A549 (cell line): ENCODE measurements at regions not wholly inside any gene's neighbourhood (a gene's known extent, or its start where the extent isn't known, plus 50 kb on each side); places are given as distances from the start of the nearest gene placed in this dataset.

ENCODE experiments used
- ATAC-seq, 2 experiments: fragments of 200-7000 bp in 1 of 2; fragments of >200 bp in 1 of 2; cut with Nextera tagmentation in 1 of 2; cut with Tn5 transposase in 1 of 2; 3 replicates each; pipeline versions ENCODE4 v1.8.0 to v1.9.1; 2018 to 2020; ENCODE audit warnings: mild to moderate bottlenecking in 1 of 2, moderate library complexity in 1 of 2
- CTCF ChIA-PET: fragments of 300-600 bp; sonication (Branson Sonifier 250); formaldehyde crosslinking; extraction: SDS; loops from one replicate; lab custom pipeline; 2021; ENCODE audit warnings: antibody characterized with exemption, inconsistent platforms; lab: Yijun Ruan, JAX
- POLR2A ChIA-PET: fragments of 350-600 bp; formaldehyde crosslinking; extraction: SDS; loops from one replicate; lab custom pipeline; 2021; ENCODE audit warnings: antibody characterized with exemption, inconsistent platforms; lab: Yijun Ruan, JAX
- DNase-seq, 2 experiments: peaks; one replicate each; pipeline versions ENCODE4 v3.0.0 to v3.0.0-alpha.2; 2011 to 2016; ENCODE audit warnings: low read depth in 1 of 2, low spot score in 1 of 2
- FAIRE-seq: peaks from 2 replicates; lab custom pipeline; 2011; peaks lifted over from hg19 to GRCh38; lab: Jason Lieb, UNC
- H3K27ac ChIP-seq, 2 experiments: fragments of >200 bp; sonication (Bioruptor Twin); formaldehyde crosslinking; 3 replicates each; pipeline ENCODE4 v1.5.1; 2016 to 2017
- H3K4me1 ChIP-seq: fragments of >200 bp; sonication (Bioruptor Twin); formaldehyde crosslinking; 3 replicates; pipeline ENCODE4 v1.6.1; 2016
- H3K4me2 ChIP-seq: fragments of >200 bp; sonication (Bioruptor Twin); formaldehyde crosslinking; 3 replicates; pipeline ENCODE4 v1.6.1; 2016
- H3K4me3 ChIP-seq: fragments of >200 bp; sonication (Bioruptor Twin); formaldehyde crosslinking; 3 replicates; pipeline ENCODE4 v1.5.1; 2016
- H3K9me3 ChIP-seq: fragments of >200 bp; sonication (Bioruptor Twin); formaldehyde crosslinking; 3 replicates; pipeline ENCODE4 v1.6.1; 2016
- ATOH8 ChIP-seq: fragments of 250-450 bp; sonication (Bioruptor Pico); IDR thresholded peaks from 2 replicates; pipeline ENCODE4 v1.5.0; 2020; ENCODE audit warnings: low read depth, mild to moderate bottlenecking, moderate library complexity
- CEBPB ChIP-seq, 2 experiments: fragments of >200 bp in 1 of 2; sonication (Bioruptor Twin) in 1 of 2; formaldehyde crosslinking in 1 of 2; IDR thresholded peaks; 2 replicates each; pipeline ENCODE4 v1.6.1; 2012 to 2016
- CHD4 ChIP-seq: fragments of 200-600 bp; sonication (generic); IDR thresholded peaks from 2 replicates; pipeline ENCODE4 v1.6.1; 2016; ENCODE audit warnings: antibody characterized with exemption, mild to moderate bottlenecking, borderline replicate concordance
- EHF ChIP-seq: fragments of 250-450 bp; sonication (Bioruptor Pico); IDR thresholded peaks from 2 replicates; pipeline ENCODE4 v1.5.0; 2020; ENCODE audit warnings: mild to moderate bottlenecking
- EHMT2 ChIP-seq: fragments of 200-600 bp; sonication (generic); IDR thresholded peaks from 2 replicates; pipeline ENCODE4 v1.6.1; 2016; ENCODE audit warnings: antibody characterized with exemption, low read depth, mild to moderate bottlenecking, moderate library complexity
- GATA3 ChIP-seq: IDR thresholded peaks from 2 replicates; pipeline ENCODE4 v1.6.1; 2012; ENCODE audit warnings: borderline replicate concordance
- HEYL ChIP-seq: fragments of 250-450 bp; sonication (Bioruptor Pico); IDR thresholded peaks from 2 replicates; pipeline ENCODE4 v1.8.0; 2021; ENCODE audit warnings: mild to moderate bottlenecking, moderate library complexity
- HOXB13 ChIP-seq: fragments of 250-450 bp; sonication (Bioruptor Pico); IDR thresholded peaks from 2 replicates; pipeline ENCODE4 v1.5.0; 2020; ENCODE audit warnings: low read depth, mild to moderate bottlenecking, moderate library complexity
- JUN ChIP-seq, 2 experiments: fragments of >200 bp; sonication (Bioruptor Twin); formaldehyde crosslinking; IDR thresholded peaks; 2 replicates in 1 of 2; 3 replicates in 1 of 2; pipeline ENCODE4 v1.6.1; 2016 to 2017
- JUNB ChIP-seq: fragments of >200 bp; sonication (Bioruptor Twin); formaldehyde crosslinking; IDR thresholded peaks from 2 replicates; pipeline ENCODE4 v1.6.1; 2016
- MAX ChIP-seq: IDR thresholded peaks from 2 replicates; pipeline ENCODE4 v1.6.1; 2012
- MAZ ChIP-seq: fragments of 150-350 bp; IDR thresholded peaks from 2 replicates; pipeline ENCODE4 v1.6.1; 2014; ENCODE audit warnings: antibody characterized with exemption, low read depth, low read length, borderline replicate concordance
- NFE2L2 ChIP-seq: fragments of 150-350 bp; conservative IDR thresholded peaks from 2 replicates; pipeline ENCODE4 v1.6.1; 2014; ENCODE audit warnings: low read length
- NPAS2 ChIP-seq: fragments of 250-450 bp; sonication (Bioruptor Pico); IDR thresholded peaks from 2 replicates; pipeline ENCODE4 v1.8.0; 2022; ENCODE audit warnings: mild to moderate bottlenecking, moderate library complexity, borderline replicate concordance
- NR3C1 ChIP-seq: fragments of >200 bp; sonication (Bioruptor Twin); formaldehyde crosslinking; IDR thresholded peaks from 3 replicates; pipeline ENCODE4 v1.6.1; 2017
- PHF8 ChIP-seq: fragments of 200-600 bp; sonication (generic); IDR thresholded peaks from 2 replicates; pipeline ENCODE4 v1.6.1; 2016; ENCODE audit warnings: low read depth, mild to moderate bottlenecking, antibody characterized with exemption, moderate library complexity, borderline replicate concordance
- POLR2A ChIP-seq: IDR thresholded peaks from 2 replicates; pipeline ENCODE4 v1.6.1; 2012; ENCODE audit warnings: mild to moderate bottlenecking, low read length
- POLR2AphosphoS2 ChIP-seq: conservative IDR thresholded peaks from 2 replicates; pipeline ENCODE4 v1.6.1; 2012; ENCODE audit warnings: low read length, improper control_type of control experiment, inconsistent platforms
- RFX5 ChIP-seq: fragments of 450-650 bp; IDR thresholded peaks from 2 replicates; pipeline ENCODE4 v1.7.1; 2014; ENCODE audit warnings: antibody characterized with exemption, mild to moderate bottlenecking, moderate library complexity
- RNF2 ChIP-seq: fragments of 200-600 bp; sonication (generic); IDR thresholded peaks from 2 replicates; pipeline ENCODE4 v1.6.1; 2016; ENCODE audit warnings: low read depth, mild to moderate bottlenecking, antibody characterized with exemption, moderate library complexity, borderline replicate concordance
- SMC3 ChIP-seq: fragments of >200 bp; sonication (Bioruptor Twin); formaldehyde crosslinking; IDR thresholded peaks from 3 replicates; pipeline ENCODE4 v1.6.1; 2018; ENCODE audit warnings: inconsistent platforms
- USF2 ChIP-seq: fragments of 450-650 bp; IDR thresholded peaks from 2 replicates; pipeline ENCODE4 v1.6.1; 2014; ENCODE audit warnings: antibody characterized with exemption
- ZSCAN20 ChIP-seq: fragments of 250-450 bp; sonication (Bioruptor Pico); IDR thresholded peaks from 2 replicates; pipeline ENCODE4 v1.8.0; 2022; ENCODE audit warnings: mild to moderate bottlenecking, moderate library complexity
- WGBS: methylation state at CpG from one replicate; pipeline ENCODE4 v1.1.6; 2017; ENCODE audit errors: missing lambda C conversion rate; 5-methylcytosine and 5-hydroxymethylcytosine counted together
- TF ChIP-seq, protein P1 (sequence below): fragments of 150-350 bp; IDR thresholded peaks from 2 replicates; pipeline ENCODE4 v1.6.1; 2014; ENCODE audit warnings: low read depth, mild to moderate bottlenecking, low read length

DNA sequence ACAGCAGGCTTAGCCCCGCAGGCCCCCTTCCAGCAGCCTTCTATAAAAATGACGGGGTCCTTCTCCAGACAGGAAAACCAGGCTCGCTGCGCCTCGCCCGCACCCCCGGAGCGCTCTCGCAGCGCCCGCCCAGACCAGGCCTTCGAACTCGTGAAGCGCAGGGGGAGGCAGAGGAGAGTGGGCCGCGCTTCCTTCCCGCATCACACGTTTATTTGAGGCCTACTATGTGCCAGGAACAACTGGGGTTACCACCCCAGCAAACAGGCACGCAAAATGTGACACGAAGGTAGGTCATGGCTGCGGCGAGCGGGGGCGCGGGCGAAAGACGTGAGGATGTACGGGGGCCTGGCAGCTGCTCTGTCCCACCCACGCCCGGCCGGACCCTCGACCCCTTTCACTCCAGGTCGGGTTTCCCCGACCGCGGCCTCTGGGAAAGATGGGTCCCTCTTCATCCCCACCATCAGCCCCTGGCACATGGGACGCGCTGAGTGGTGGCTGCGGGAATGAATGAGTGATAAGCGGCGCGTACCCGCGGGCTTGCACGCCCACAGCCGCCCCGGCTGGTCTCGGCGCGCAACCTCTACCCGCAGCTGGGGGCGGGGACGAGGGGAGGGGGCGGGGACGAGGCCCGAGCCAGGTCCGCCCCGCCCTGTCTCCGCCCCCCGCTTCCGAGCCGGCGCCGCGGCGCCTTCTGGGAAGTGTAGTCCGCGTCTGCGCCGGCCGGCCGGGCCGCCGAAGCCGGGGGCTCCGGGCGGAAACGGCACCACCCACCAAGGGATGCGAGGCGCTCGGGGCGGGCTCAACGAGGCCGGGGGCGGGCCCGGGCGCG, 59.1 kb downstream of the ZNF467 start:
- Histone ChIP-seq H3K27ac (peak overlapping the region; percentile 69 to 89), H3K9me3 (peaks cover 40% of the 10 kb centered on the region), H3K4me1 (peaks cover 13% of the 10 kb centered on the region), H3K4me2 (peak overlapping the region; percentile 89), H3K4me3 (peak overlapping the region; percentile 61)
- ChIA-PET CTCF (interaction anchor here (0.8 to 2.6 kb wide), 5 partner anchors 10 to 53 kb away, joined by 3 to 12 read pairs (median 4); no protein-coding TSS in a partner anchor), POLR2A (interaction anchor here (0.8 kb wide), 1 partner anchor 90 kb away, joined by 3 read pairs; no protein-coding TSS in a partner anchor)
- ATAC-seq (peak; percentile 84 to 92), FAIRE-seq (no peak), DNase-seq (peak; percentile 66 to 83)
- TF ChIP-seq NFE2L2: no peak
- TF ChIP-seq POLR2A: peak; percentile 74
- TF ChIP-seq PHF8: peak; percentile 62
- WGBS: 39% methylated on average over 44 of the region's 88 CpGs

DNA sequence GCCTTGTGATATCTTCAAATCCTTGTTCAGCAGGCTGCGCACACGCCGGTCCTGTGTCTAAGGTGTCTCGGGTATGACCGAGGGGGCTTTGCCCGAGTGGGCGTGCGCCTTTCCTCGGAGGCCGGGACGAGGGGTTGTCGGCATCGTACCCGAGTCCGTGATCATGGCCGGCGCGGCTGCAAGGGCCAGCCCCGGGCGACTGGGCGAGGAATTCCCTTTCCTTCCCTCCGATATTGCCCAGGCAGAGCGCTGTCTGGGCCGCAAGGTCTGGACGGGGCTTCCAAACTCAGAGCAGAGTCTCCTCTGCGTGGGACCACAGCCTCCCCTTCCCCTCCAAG, 59.7 kb downstream of the ZNF467 start:
- POLR2A ChIA-PET: no interaction called here
- DNase-seq (no peak), ATAC-seq (no peak), FAIRE-seq (no peak)
- WGBS: 96% methylated on average over 24 of the region's 26 CpGs
- H3K4me1 ChIP-seq: peaks cover 8% of the 10 kb centered on the region; the same call in 2 of the 3 replicates
- H3K4me2 ChIP-seq: peak overlapping the region; percentile 89
- H3K27ac ChIP-seq: no peak overlapping the region; a peak in 1 of 6 replicates
- no peak for TF ChIP-seq NPAS2 (CRISPR knock-in tag)
- TF ChIP-seq POLR2AphosphoS2: no peak
- no peak for TF ChIP-seq ZSCAN20 (CRISPR knock-in tag)
- TF ChIP-seq ATOH8: no peak
- TF ChIP-seq HEYL (CRISPR knock-in tag): no peak
- no peak for TF ChIP-seq JUNB
- TF ChIP-seq, protein P1, sequence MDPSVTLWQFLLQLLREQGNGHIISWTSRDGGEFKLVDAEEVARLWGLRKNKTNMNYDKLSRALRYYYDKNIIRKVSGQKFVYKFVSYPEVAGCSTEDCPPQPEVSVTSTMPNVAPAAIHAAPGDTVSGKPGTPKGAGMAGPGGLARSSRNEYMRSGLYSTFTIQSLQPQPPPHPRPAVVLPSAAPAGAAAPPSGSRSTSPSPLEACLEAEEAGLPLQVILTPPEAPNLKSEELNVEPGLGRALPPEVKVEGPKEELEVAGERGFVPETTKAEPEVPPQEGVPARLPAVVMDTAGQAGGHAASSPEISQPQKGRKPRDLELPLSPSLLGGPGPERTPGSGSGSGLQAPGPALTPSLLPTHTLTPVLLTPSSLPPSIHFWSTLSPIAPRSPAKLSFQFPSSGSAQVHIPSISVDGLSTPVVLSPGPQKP: no peak
- TF ChIP-seq, all 56 proteins: peak for 0
- H3K9me3 ChIP-seq: peaks cover 42% of the 10 kb centered on the region
- H3K4me3 ChIP-seq: no peak overlapping the region; the same call in 2 of the 3 replicates
- CTCF ChIA-PET: interaction anchor here (1.0 to 2.6 kb wide), 4 partner anchors 10 to 53 kb away, joined by 3 to 12 read pairs (median 4); no protein-coding TSS in a partner anchor

DNA sequence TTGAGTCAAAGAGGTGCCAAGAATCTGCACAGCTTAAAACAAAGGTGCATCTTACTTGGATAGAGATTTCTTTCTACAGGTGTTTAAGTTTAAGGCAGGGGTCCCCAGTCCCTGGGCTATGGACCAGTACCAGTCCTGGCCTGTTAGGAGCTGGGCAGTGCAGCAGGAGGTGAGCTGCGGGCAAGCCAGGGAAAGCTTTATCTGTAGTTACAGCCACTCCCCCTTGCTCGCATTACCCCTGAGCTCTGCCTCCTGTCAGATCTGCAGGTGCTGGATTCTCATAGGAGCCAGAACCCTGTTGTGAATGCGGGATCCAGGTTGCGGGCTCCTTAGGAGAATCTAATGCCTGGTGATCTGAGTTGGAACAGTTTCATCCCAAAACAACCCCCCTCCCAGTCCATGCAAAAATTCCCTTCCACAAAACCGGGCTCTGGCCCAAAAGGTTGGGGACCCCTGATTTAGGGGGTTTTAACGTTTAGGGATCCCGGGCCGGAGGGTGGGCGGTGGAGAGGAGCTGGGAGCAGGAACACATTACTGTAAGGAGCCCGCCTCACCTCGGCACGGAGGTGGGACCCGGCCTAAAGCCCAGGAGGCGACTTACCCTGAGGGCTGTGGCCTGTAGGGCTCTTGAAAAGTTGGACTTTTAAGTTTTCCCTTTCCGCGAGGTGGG, 60.2 kb downstream of the ZNF467 start:
- FAIRE-seq: no peak
- no peak for ATAC-seq
- 86% methylated on average over 13 of the region's 16 CpGs for WGBS
- POLR2A ChIA-PET: no interaction called here
- DNase-seq: no peak
- peaks cover 5% of the 10 kb centered on the region; the same call in 1 of the 3 replicates for H3K4me1 ChIP-seq
- no peak for TF ChIP-seq JUNB
- TF ChIP-seq, protein P1: no peak
- TF ChIP-seq RNF2: no peak
- no peak for TF ChIP-seq NR3C1
- TF ChIP-seq EHMT2: no peak
- TF ChIP-seq GATA3: no peak
- TF ChIP-seq USF2: no peak
- TF ChIP-seq CHD4: no peak
- TF ChIP-seq RFX5: no peak
- no peak for TF ChIP-seq MAZ
- no peak for TF ChIP-seq MAX
- no peak for TF ChIP-seq HOXB13 (CRISPR knock-in tag)
- TF ChIP-seq JUN (IDR thresholded peaks at IDR 0.05): no peak
- TF ChIP-seq SMC3: no peak
- TF ChIP-seq EHF (CRISPR knock-in tag): no peak
- TF ChIP-seq CEBPB (IDR thresholded peaks at IDR 0.05): no peak
- TF ChIP-seq, all 56 proteins: peak for 0
- H3K4me3 ChIP-seq: no peak overlapping the region
- CTCF ChIA-PET: interaction anchor here (1.0 to 2.6 kb wide), 5 partner anchors 11 to 52 kb away, joined by 3 to 12 read pairs (median 4); no protein-coding TSS in a partner anchor
- H3K9me3 ChIP-seq: peaks cover 42% of the 10 kb centered on the region
- H3K4me2 ChIP-seq: no peak overlapping the region
- no peak overlapping the region for H3K27ac ChIP-seq
